Ovary (tissue), 3 donors: ENCODE measurements at regions not wholly inside any gene's neighbourhood (a gene's known extent, or its start where the extent isn't known, plus 50 kb on each side); places are given as distances from the start of the nearest gene placed in this dataset.

Experiments
- CTCF ChIP-seq, 3 donors: fragments of 450-650 bp in 2 of 3; fragments of 200-600 bp in 1 of 3; IDR thresholded peaks; one replicate each; pipeline versions ENCODE4 v1.5.1 to v1.8.0; 2016 to 2022; ENCODE audit warnings: antibody characterized with exemption in 3 of 3, mild to moderate bottlenecking in 1 of 3
- EP300 ChIP-seq: sonication (generic); formaldehyde crosslinking; IDR thresholded peaks from one replicate; pipeline ENCODE4 v1.6.1; 2017; ENCODE audit warnings: antibody characterized with exemption
- donor health status: DM: no; HTN: no; CAD: no.

GRCh38 chr3:180359953-180360279 is 242.0 kb upstream of the TTC14 start:
- TF ChIP-seq EP300 (no peak), CTCF (IDR thresholded peaks at IDR 0.05) (no peak)
